ENCODE measurements at regions not wholly inside any gene's neighbourhood (a gene's known extent, or its start where the extent isn't known, plus 50 kb on each side); places are given as distances from the start of the nearest gene placed in this dataset.

DNA sequence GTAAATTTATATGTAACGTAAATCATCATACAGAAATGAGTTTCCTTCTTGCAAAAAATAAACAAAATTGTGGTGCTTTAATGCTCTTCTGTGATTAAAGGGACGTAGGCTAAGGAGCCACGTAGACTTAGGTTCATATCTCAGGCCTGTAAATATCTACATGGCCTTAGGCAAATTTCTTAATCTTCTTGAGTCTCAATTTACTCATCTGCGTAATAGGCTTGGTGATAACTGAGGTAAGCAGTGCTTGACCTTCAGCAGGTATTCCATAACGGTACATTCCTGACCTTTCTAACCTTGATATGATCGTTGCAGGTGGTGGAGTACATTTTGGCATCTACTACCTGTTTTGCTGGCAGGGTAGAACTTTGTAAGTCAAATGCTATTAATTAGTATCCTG, 65.2 kb upstream of the TLR3 start:
- 96% methylated on average over 3 of the region's 6 CpGs; no CpG with 5 or more reads in 1 of the 2 experiments for WGBS, 2 experiments (ENCODE audit: insufficient coverage in 2 of 2)

DNA sequence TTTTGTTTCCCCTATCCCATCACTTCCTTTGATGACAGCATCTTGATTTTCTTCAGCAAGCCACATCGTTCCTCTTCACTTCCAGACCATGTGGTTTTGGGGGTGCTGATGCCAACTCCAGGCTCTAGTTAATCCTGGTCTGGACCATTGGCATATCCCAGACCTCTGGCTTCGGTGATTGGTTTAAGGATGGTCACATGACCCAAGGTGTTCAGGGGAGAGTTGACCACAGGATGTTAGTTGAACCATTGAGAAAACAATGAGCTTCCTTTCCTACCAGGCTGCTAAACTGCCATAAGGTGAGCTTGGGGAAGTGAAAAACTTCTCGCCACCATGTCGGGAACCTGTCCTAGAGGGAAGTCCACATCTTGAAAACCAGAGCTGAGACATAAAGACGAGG, 60.9 kb upstream of the TLR3 start:
- no peak overlapping the region for H3K4me3 ChIP-seq (ENCODE audit: extremely low read depth, insufficient read depth, low read length, poor library complexity, severe bottlenecking)
- no peaks in the 10 kb centered on the region for H3K4me1 ChIP-seq (ENCODE audit: control insufficient read depth, insufficient read depth, low read length, poor library complexity, severe bottlenecking)
- 89 to 97% methylated on average over 4 of the region's 5 CpGs for WGBS, 2 experiments (ENCODE audit: insufficient coverage in 2 of 2)

More for the DNA sequence above, 65.2 kb upstream of the TLR3 start:
- H3K4me3 ChIP-seq (ENCODE audit: extremely low read depth, insufficient read depth, low read length, poor library complexity, severe bottlenecking) = no peak overlapping the region
- H3K9me3 ChIP-seq (ENCODE audit: control insufficient read depth, low read length) = no peaks in the 10 kb centered on the region
- no peak overlapping the region for H3K27ac ChIP-seq (ENCODE audit: low read depth, low read length, severe bottlenecking)
- no peaks in the 10 kb centered on the region for H3K36me3 ChIP-seq (ENCODE audit: control insufficient read depth, insufficient read depth, low read length)
- H3K4me1 ChIP-seq (ENCODE audit: control insufficient read depth, insufficient read depth, low read length, poor library complexity, severe bottlenecking) = no peaks in the 10 kb centered on the region

DNA sequence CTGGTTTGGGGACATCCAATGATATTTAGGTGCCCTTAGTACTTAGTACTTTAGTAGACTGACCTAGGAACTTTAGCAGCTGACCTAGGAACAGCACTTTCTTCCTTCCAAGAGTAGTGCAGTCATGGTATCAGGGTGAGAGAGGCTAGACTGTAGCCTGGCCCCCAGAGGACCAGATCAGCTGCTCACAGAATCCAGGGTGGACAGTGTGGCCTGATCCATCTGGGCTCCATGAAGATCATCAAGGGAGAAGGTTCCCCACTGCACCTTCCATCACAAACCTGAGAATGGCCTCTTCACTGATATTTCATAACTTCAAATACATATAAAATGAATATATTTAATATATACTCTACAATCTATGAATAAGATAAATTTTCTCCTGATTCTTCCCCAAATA, 59.0 kb upstream of the TLR3 start:
- no peaks in the 10 kb centered on the region for H3K9me3 ChIP-seq (ENCODE audit: control insufficient read depth, low read length)
- H3K36me3 ChIP-seq (ENCODE audit: control insufficient read depth, insufficient read depth, low read length) = no peaks in the 10 kb centered on the region
- H3K4me3 ChIP-seq (ENCODE audit: extremely low read depth, insufficient read depth, low read length, poor library complexity, severe bottlenecking) = no peak overlapping the region
- no peak overlapping the region for H3K27ac ChIP-seq (ENCODE audit: low read depth, low read length, severe bottlenecking)
- no peaks in the 10 kb centered on the region for H3K4me1 ChIP-seq (ENCODE audit: control insufficient read depth, insufficient read depth, low read length, poor library complexity, severe bottlenecking)

More for the DNA sequence above, 60.9 kb upstream of the TLR3 start:
- Histone ChIP-seq H3K9me3 (ENCODE audit: control insufficient read depth, low read length) (no peaks in the 10 kb centered on the region), H3K36me3 (ENCODE audit: control insufficient read depth, insufficient read depth, low read length) (no peaks in the 10 kb centered on the region), H3K27ac (ENCODE audit: low read depth, low read length, severe bottlenecking) (no peak overlapping the region)

DNA sequence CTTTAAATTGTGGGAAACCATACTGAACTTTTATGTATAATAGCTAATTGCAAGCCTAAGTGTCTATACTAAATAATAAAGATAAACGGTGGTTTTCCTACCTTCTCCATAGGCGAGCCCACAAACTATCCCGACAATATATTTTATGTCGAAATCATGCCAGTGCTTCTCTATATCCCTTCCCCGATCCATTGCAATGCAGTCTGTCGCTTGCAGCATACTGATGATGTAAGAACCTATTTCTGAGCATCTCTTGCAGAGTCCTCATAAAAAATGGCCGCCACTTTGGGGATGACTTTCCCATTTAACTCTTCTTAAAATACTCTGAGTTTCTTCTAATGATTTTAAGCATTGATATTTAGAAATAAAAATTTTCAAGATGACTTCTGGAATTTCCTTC, 58.1 kb upstream of the TLR3 start:
- 94 to 98% methylated on average over 5 to 6 of the region's 7 CpGs for WGBS, 2 experiments (ENCODE audit: insufficient coverage in 2 of 2)
- Histone ChIP-seq H3K4me1 (ENCODE audit: control insufficient read depth, insufficient read depth, low read length, poor library complexity, severe bottlenecking) (no peaks in the 10 kb centered on the region), H3K36me3 (ENCODE audit: control insufficient read depth, insufficient read depth, low read length) (no peaks in the 10 kb centered on the region), H3K27ac (ENCODE audit: low read depth, low read length, severe bottlenecking) (no peak overlapping the region), H3K4me3 (ENCODE audit: extremely low read depth, insufficient read depth, low read length, poor library complexity, severe bottlenecking) (no peak overlapping the region), H3K9me3 (ENCODE audit: control insufficient read depth, low read length) (no peaks in the 10 kb centered on the region)

DNA sequence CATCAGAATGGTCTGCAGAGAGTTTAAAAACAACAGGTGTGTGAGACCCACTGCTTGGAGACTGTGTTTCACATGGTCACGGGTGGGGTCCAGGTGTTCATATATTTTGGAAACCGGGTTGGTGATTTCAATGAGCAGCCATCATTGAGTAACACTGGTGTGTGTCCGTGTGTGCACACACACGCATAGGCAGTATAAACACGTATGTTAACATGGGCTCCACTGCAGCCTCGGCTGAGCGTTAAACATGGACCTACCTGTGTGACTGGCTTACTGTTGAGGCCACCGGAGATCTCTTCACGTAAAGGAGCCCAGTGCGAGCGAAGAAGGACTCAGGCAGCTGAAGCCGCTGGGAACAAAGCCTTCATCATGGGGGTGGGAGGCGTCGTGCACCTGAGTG, 56.9 kb upstream of the TLR3 start:
- WGBS, 2 experiments (ENCODE audit: insufficient coverage in 2 of 2) = 90 to 97% methylated on average over 14 of the region's 14 CpGs
- no peaks in the 10 kb centered on the region for H3K36me3 ChIP-seq (ENCODE audit: control insufficient read depth, insufficient read depth, low read length)
- H3K4me1 ChIP-seq (ENCODE audit: control insufficient read depth, insufficient read depth, low read length, poor library complexity, severe bottlenecking) = no peaks in the 10 kb centered on the region
- H3K27ac ChIP-seq (ENCODE audit: low read depth, low read length, severe bottlenecking) = no peak overlapping the region
- H3K4me3 ChIP-seq (ENCODE audit: extremely low read depth, insufficient read depth, low read length, poor library complexity, severe bottlenecking) = no peak overlapping the region
- H3K9me3 ChIP-seq (ENCODE audit: control insufficient read depth, low read length) = no peaks in the 10 kb centered on the region

DNA sequence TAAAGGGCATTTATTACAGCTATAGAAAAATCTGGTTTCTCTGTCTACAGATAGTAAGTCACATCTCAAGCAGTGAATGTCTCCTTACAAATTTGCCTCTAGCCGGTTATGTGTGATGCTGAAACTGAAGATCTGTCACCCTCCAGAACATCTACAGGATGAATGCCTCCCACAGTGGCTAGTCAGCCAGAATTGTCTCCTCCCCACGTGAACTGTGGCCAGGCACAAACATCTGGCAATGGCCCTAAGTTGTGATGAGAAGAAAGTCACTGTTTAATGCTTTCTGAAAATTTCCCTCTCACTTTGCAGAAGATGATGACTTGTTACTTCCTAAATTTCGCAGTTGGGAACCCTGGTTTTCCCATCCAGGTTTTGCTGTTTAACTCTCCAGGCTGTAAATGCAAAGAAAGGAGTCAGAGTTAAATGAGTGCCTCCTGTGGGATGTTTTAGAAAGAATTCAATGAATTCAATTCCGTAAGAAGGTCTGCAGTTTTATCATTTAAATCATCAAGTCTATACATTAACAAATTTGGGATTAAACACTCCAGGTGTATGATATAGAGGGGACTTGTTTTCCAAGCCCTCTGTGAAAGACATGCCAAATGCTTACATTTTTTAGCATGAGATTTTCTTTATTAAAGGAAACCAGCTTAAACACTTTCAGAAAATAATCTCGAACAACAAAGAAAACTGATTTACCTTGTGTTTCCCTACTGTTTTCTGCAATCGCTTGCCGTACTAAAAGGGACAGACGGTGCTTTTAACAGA, 55.4 kb upstream of the TLR3 start:
- Histone ChIP-seq H3K4me1 (ENCODE audit: control insufficient read depth, insufficient read depth, low read length, poor library complexity, severe bottlenecking) (no peaks in the 10 kb centered on the region), H3K9me3 (ENCODE audit: control insufficient read depth, low read length) (no peaks in the 10 kb centered on the region), H3K27ac (ENCODE audit: low read depth, low read length, severe bottlenecking) (no peak overlapping the region), H3K4me3 (ENCODE audit: extremely low read depth, insufficient read depth, low read length, poor library complexity, severe bottlenecking) (no peak overlapping the region), H3K36me3 (ENCODE audit: control insufficient read depth, insufficient read depth, low read length) (no peaks in the 10 kb centered on the region)
- WGBS, 2 experiments (ENCODE audit: insufficient coverage in 2 of 2) = 62 to 81% methylated on average over 3 to 4 of the region's 8 CpGs

DNA sequence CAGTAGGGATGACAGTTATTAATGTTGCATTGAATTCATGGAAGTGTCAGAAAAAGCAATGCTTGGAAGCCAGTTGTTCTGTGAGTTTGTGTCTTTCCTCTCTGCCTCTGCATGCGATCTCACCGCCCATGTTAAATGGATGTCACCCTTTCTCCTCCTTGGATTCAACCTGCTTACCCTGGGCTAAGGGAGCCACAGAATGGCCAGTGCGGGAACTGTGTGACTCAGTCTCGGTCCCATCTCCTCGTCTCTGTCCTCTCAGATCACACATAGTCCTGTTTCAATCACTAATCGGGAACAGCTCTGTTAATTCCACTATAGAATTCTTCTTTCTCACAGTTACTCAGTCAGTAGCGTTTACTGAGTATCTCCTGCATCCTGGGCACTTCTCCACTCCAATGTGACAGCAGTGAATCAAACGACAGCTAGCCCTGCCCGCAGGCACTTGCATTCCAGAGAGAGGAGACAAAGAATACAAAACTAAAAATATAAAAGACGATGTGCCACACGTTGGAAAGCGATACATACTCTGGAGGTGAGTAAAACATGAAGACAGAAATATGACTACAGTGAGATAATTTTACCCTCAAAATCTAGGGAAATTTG, 53.6 kb upstream of the TLR3 start:
- 74 to 93% methylated on average over 7 to 8 of the region's 12 CpGs for WGBS, 2 experiments (ENCODE audit: insufficient coverage in 2 of 2)
- Histone ChIP-seq H3K9me3 (ENCODE audit: control insufficient read depth, low read length) (no peaks in the 10 kb centered on the region), H3K4me3 (ENCODE audit: extremely low read depth, insufficient read depth, low read length, poor library complexity, severe bottlenecking) (no peak overlapping the region), H3K36me3 (ENCODE audit: control insufficient read depth, insufficient read depth, low read length) (no peaks in the 10 kb centered on the region), H3K4me1 (ENCODE audit: control insufficient read depth, insufficient read depth, low read length, poor library complexity, severe bottlenecking) (no peaks in the 10 kb centered on the region), H3K27ac (ENCODE audit: low read depth, low read length, severe bottlenecking) (no peak overlapping the region)

DNA sequence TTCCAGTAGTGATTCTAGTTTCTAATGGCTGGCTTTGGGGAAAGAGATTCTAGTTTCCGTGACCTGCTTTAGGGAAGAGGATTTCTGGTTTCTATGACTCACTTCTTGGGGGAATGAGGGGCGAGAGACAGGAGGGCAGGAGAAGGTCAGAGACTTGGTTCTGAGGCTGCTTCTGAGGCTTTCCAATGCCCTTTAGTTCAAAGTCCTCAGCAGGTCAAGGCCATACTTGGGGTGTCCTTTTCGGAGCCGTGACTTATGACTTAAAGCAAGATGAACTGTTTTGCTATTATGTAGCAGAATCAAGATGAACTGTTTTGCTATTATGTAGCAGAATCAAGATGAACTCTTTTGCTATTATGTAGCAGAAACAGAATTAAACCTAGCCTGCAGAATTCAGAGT, 52.2 kb upstream of the TLR3 start:
- H3K36me3 ChIP-seq (ENCODE audit: control insufficient read depth, insufficient read depth, low read length) = no peaks in the 10 kb centered on the region
- H3K9me3 ChIP-seq (ENCODE audit: control insufficient read depth, low read length) = no peaks in the 10 kb centered on the region
- no peaks in the 10 kb centered on the region for H3K4me1 ChIP-seq (ENCODE audit: control insufficient read depth, insufficient read depth, low read length, poor library complexity, severe bottlenecking)
- no peak overlapping the region for H3K27ac ChIP-seq (ENCODE audit: low read depth, low read length, severe bottlenecking)
- H3K4me3 ChIP-seq (ENCODE audit: extremely low read depth, insufficient read depth, low read length, poor library complexity, severe bottlenecking) = no peak overlapping the region
- 85 to 89% methylated on average over 2 to 4 of the region's 4 CpGs for WGBS, 2 experiments (ENCODE audit: insufficient coverage in 2 of 2)

DNA sequence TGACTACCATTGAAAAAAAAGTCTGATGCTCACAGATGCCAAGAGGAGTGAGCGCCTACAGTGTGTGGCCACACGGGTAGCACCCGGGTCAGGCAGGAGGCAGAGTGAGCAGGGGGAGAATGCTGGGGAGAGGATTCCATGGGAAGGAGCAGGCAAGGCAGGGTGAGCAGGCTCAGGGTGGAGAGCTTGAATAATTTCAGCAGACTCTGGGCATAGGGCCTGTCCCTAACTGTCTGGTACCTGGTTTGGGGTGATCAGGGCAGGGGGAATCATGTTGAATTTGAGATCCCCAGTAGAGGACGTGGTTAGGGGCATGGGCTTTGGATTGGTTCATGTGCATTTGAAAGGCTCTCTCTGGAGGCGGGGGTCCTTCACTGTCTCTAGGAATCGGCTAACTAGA, 51.2 kb upstream of the TLR3 start:
- Histone ChIP-seq H3K27ac (ENCODE audit: low read depth, low read length, severe bottlenecking) (no peak overlapping the region), H3K4me1 (ENCODE audit: control insufficient read depth, insufficient read depth, low read length, poor library complexity, severe bottlenecking) (no peaks in the 10 kb centered on the region), H3K36me3 (ENCODE audit: control insufficient read depth, insufficient read depth, low read length) (no peaks in the 10 kb centered on the region), H3K4me3 (ENCODE audit: extremely low read depth, insufficient read depth, low read length, poor library complexity, severe bottlenecking) (no peak overlapping the region), H3K9me3 (ENCODE audit: control insufficient read depth, low read length) (no peaks in the 10 kb centered on the region)
- 76 to 85% methylated on average over 2 to 4 of the region's 6 CpGs for WGBS, 2 experiments (ENCODE audit: insufficient coverage in 2 of 2)

DNA sequence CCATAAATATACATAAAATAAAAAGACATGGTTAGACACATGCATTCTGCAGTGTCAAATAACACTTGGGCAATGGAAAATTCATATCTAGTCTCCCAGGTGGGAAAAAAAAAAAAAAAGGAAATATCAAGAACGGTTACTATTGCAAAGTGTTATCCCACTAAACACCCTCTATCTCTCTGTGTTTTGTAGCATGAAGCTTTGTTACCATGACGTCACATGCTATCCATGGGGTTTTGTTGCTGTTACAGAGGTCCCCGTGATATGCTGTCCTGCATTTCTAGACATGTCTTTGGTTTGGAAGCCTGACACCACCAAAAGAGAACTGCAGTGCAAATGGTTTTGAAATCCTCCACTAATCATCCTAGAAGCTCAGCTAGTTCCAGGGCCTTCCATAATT, 50.7 kb upstream of the TLR3 start:
- 79 to 82% methylated on average over 2 of the region's 3 CpGs for WGBS, 2 experiments (ENCODE audit: insufficient coverage in 2 of 2)

DNA sequence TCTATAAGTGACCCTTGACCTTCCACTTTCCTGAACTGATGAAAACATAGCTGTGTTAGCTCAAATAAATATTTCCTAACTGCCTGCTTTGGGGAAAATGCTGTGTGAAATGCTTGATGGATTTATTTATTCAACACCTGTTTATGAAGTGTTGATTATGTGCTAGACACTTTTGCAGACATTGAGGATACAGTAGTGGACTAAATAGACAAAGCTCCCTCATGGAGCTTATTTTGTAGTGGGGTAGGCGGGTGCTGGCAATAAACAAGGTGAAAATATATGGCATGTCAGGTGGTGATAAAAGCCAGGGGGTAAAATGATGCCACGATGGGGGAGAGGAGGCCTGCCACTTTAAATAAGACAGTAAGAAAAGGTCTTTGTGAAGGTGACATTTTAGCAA, 50.2 kb upstream of the TLR3 start:
- H3K36me3 ChIP-seq (ENCODE audit: control insufficient read depth, insufficient read depth, low read length) = no peaks in the 10 kb centered on the region
- 80 to 87% methylated on average over 2 of the region's 2 CpGs for WGBS, 2 experiments (ENCODE audit: insufficient coverage in 2 of 2)
- H3K4me3 ChIP-seq (ENCODE audit: extremely low read depth, insufficient read depth, low read length, poor library complexity, severe bottlenecking) = no peak overlapping the region
- H3K9me3 ChIP-seq (ENCODE audit: control insufficient read depth, low read length) = no peaks in the 10 kb centered on the region
- no peaks in the 10 kb centered on the region for H3K4me1 ChIP-seq (ENCODE audit: control insufficient read depth, insufficient read depth, low read length, poor library complexity, severe bottlenecking)
- H3K27ac ChIP-seq (ENCODE audit: low read depth, low read length, severe bottlenecking) = no peak overlapping the region

More for the DNA sequence above, 50.7 kb upstream of the TLR3 start:
- Histone ChIP-seq H3K27ac (ENCODE audit: low read depth, low read length, severe bottlenecking) (no peak overlapping the region), H3K36me3 (ENCODE audit: control insufficient read depth, insufficient read depth, low read length) (no peaks in the 10 kb centered on the region), H3K4me3 (ENCODE audit: extremely low read depth, insufficient read depth, low read length, poor library complexity, severe bottlenecking) (no peak overlapping the region), H3K9me3 (ENCODE audit: control insufficient read depth, low read length) (no peaks in the 10 kb centered on the region), H3K4me1 (ENCODE audit: control insufficient read depth, insufficient read depth, low read length, poor library complexity, severe bottlenecking) (no peaks in the 10 kb centered on the region)

All from mesodermal cell (in vitro differentiated cells).